GM19351 (cell line): ENCODE measurements at regions not wholly inside any gene's neighbourhood (a gene's known extent, or its start where the extent isn't known, plus 50 kb on each side); places are given as distances from the start of the nearest gene placed in this dataset.
"Not testable (repeated sequence)": the region's sequence is repeated elsewhere in the genome, so short reads cannot be mapped to it uniquely, and the experiment has no call there.

Experiments used
- ATAC-seq: cut with Tn5 transposase; IDR thresholded peaks from one replicate; pipeline ENCODE4 v1.9.1; 2021; ENCODE audit warnings: mild to moderate bottlenecking, moderate library complexity; ENCODE audit not compliant: unreplicated experiment

GRCh38 chr7:113030489-113030888 is 56.1 kb downstream of the GPR85 start:
- no peak for ATAC-seq

DNA sequence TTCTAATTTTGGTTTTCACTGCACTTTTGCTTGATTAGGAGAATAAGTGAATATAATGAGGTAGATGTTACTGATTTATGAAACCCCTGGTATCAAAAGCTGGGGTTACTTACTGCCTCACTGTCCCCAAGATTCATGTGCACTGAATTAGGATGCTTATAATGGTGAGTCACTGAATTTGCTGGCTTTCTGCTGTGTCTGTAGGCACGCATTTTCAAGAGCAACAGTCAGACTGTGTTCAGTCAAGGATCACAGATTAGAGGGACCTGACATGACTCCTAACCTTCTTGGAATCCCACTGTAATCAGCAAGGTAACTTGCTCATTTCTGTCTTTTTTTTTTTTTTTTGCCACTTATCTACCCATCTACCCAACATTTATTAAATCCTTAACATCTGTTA is 59.7 kb downstream of the GPR85 start:
- ATAC-seq: no peak

DNA sequence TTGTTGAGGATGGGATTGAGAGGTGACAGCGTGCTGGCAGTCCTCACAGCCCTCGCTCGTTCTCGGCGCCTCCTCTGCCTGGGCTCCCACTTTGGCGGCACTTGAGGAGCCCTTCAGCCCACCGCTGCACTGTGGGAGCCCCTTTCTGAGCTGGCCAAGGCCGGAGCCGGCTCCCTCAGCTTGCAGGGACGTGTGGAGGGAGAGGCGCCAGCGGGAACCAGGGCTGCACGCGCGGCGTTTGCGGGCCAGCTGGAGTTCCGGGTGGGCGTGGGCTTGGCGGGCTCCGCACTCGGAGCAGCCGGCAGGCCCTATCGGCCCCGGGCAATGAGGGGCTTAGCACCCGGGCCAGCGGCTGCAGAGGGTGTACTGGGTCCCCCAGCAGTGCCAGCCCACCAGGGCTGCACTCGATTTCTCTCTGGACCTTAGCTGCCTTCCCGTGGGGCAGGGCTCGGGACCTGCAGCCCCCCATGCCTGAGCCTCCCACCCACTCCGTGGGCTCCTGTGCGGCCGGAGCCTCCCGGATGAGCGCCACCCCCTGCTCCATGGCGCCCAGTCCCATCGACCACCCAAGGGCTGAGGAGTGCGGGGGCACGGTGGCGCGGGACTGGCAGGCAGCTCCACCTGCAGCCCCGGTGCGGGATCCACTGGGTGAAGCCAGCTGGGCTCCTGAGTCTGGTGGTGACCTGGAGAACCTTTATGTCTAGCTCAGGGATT is 69.3 kb downstream of the GPR85 start:
- ATAC-seq: not testable (repeated sequence)

GRCh38 chr7:113015034-113015645 is 71.5 kb downstream of the GPR85 start:
- ATAC-seq: no peak

DNA sequence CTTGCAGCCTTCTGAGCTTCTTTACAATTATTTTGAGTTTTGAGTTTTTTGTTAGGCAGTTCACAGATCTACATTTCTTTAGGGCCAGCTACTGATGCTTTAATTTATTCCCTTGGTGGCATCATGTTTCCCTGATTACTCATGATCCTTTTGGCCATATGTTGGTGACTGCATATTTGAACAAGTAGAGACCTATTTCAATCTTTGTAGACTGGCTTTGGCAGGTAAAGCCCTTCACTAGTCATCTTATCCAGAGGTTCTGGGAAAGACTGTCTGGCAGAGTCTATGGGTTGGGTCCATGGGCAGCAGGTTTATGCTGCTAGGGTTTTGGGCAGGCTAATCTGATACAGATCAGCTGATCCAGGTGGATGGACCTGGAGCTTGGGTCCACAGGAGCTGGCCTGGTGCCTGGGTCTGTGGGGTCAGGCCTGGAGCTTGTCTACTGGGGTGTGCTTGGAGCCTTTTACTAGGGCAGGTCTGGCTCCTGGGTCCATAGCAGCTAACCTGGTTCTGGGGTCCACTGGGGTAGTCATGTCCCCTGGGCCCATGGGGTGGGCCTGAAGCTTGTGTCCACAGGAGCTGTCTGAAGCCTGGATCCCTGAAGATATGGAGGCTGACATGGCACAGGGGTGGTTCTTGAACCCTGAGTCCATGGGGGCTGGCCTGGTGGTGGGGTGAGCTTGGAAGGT is 72.7 kb downstream of the GPR85 start:
- ATAC-seq: no peak

DNA sequence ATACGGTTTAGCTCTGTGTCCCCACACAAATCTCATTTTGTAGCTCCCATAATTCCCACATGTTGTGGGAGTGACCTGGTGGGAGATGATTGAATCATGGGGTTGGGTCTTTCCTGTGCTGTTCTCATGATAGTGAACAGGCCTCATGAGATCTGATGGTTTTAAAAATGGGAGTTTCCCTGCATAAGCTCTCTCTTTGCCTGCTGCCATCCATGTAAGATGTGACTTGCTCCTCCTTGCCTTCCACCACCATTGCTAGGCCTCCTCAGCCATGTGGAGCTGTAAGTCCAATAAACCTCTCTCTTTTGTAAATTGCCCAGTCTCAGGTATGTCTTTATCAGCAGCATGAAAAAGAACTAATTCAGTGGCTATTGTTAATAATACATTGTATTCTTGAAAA is 73.8 kb downstream of the GPR85 start:
- ATAC-seq: not testable (repeated sequence)

- no peak for ATAC-seq
Observed at GRCh38 chr7:113010377-113010776, 76.2 kb downstream of the GPR85 start.

GRCh38 chr7:113008755-113009154 is 77.9 kb downstream of the GPR85 start:
- no peak for ATAC-seq

DNA sequence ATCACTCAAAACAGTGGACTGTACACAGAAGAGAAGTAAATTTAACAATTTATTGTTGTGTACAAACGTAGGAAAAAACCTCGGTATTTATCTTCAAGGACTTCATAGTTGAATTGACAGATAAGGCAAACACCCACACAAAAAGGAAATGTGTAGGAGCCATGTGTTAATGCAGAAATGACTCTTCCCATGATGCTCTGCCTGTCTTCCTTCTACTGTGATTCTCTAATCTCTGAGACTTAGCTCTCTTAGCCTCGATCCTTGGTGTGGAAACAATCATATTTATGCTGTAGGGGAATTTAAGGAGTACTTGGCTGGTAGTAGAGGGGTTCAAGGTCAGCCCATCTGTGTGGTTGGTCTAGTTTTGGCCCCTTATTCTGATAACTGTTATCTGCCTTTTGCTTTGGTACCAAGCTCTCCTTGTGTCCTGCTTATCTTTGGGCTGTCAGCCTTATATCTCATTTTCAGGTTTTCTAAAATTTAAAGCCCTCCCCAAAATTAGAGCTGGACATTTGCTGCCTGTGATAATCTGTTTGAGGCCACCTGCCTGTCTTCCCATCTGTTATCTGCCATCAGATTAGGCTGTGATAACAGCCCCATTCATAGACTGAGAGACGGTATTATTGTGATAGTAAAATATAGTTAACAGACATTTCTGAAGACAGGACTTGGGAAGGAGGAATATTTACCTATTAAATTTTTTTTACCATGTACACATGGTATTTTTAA is 81.7 kb downstream of the GPR85 start:
- peak; percentile 42 for ATAC-seq

GRCh38 chr7:113000316-113001020 is 86.2 kb downstream of the GPR85 start:
- ATAC-seq: peak; percentile 85

DNA sequence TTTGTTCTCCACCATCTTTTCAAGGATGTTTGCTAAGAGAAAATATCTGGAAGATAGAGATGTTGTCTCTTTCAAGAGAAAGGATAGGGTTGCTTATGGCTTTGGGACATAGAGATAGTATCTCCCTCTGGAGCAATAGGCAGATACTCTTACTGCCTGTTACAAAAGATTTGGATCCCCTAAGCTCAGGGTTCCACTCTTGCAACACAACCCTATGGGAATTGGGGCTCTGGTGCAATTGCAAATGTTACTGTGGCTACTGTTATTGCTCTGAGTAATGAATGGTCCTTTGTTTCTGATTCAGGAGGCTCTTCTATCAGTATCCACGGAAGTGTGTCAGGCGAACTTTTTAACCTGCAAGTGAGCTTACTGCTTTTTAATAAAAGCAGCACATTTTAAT is 88.8 kb downstream of the GPR85 start:
- ATAC-seq: no peak

- ATAC-seq: no peak
Observed at GRCh38 chr7:112996331-112996871, 90.2 kb downstream of the GPR85 start.

GRCh38 chr7:112995059-112995824 is 91.4 kb downstream of the GPR85 start:
- ATAC-seq: no peak

GRCh38 chr7:112994656-112995055 is 92.0 kb downstream of the GPR85 start:
- no peak for ATAC-seq

- ATAC-seq: no peak
Observed at GRCh38 chr7:112990624-112991023, 96.0 kb downstream of the GPR85 start.

DNA sequence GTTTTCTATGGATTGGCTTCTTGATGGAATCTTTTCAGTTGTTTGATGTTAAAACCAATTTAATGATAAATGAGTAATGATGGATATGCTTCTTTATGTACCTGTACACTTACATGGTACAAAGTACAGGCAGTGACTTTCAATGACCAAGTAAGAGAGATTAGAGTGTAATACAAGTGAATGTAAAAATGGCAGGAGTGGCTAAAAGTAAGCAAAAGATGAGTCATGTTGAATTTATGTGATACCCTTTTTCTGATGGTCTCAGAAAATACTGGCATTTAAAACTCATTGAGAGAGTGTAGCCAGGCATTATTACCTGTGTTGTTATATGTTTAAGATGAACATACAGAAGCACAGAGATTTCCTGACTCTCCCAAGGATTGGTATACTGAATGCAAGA is 97.1 kb downstream of the GPR85 start:
- ATAC-seq: no peak

DNA sequence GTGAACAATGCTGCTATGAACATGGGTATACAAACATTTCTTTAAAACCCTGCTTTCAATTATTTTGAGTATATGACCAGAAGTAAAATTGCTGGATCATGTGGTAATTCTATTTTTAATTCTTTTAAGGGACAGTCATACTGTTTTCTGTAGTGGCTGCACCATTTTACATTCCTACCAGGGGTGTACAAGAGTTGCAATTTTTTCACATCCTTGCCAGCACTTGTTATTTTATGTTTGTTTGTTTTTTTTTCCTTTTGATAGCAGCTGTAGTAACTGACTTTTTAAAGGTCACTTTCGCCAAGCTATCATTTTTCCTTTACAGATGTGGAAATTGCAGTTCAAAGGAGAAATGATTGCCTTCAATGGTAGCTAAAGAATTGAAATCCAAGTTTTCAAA is 99.5 kb downstream of the GPR85 start:
- ATAC-seq: no peak

DNA sequence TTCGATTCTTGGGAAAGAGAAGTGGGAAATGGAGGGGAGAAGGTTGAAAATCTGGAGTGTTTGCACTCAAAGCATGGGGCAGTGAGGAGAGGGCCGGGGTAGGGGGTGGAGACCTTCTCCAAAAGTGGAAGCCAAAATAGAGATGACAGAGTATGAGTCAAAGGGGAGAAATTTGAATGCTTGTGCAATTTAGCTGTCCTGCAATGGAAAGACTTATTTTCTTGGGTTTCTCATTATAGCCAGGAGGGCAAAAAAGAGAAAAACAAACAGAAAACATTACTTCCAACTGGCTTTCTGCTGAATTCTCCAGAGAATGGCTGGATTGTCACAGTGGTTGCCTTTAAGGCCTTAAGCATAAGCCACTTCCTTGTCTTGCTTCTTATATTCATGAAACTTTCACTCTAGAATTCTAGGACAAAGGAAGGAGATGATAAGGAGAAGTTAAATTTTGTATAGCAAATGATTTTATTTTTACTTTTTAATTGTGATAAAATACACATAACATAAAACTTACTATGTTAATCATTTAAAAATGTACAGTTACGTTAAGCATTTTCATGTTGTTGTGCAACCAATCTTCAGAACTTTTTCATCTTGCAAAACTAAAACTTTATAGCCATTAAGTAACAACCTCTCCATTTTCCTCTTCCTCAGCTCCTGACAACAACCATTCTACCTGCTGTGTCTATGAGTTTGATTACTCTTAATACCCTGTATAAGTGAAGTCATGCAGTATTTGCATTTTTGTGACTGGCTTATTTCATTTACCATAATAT is 100.2 kb downstream of the GPR85 start:
- no peak for ATAC-seq

DNA sequence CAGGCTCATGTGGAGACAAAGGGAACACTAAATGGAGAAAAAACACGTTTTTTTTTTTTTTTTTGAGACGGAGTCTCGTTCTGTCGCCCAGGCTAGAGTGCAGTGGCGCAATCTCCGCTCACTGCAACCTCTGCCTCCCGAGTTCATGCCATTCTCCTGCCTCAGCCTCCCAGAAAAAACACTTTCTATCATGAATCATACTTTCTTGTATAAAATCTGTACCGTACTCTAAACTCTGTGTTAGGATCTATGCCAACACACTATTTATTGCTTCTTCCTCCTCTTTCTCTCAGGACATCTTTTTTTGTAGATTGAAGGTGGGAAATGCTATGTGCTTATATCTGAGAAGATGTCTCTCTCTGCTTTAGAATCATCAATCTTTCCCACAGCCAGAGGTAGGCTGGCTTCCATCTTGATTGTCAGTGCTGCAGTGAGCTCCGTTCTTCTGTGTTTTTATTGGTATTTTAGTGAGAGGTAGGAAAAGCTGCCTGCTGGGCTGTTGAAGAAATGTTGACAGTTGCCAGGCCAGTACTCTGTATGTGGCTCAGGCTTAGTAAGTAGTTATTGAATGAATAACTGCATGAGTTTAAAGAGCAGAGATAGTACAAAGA is 101.1 kb downstream of the GPR85 start:
- ATAC-seq: no peak
